GM23248 (cell line): ENCODE measurements at regions not wholly inside any gene's neighbourhood (a gene's known extent, or its start where the extent isn't known, plus 50 kb on each side); places are given as distances from the start of the nearest gene placed in this dataset.

Source experiments
- EZH2 ChIP-seq: fragments of 200-600 bp; sonication (generic); IDR thresholded peaks from 2 replicates; pipeline ENCODE4 v1.6.1; 2018; ENCODE audit warnings: antibody characterized with exemption, mild to moderate bottlenecking; ENCODE audit not compliant: insufficient read depth, poor library complexity, severe bottlenecking
- EZH2phosphoT487 ChIP-seq: fragments of 200-600 bp; sonication (generic); IDR thresholded peaks from 2 replicates; pipeline ENCODE4 v1.6.1; 2018; ENCODE audit warnings: antibody characterized with exemption, moderate library complexity, mild to moderate bottlenecking, low read depth; ENCODE audit not compliant: insufficient read depth

DNA sequence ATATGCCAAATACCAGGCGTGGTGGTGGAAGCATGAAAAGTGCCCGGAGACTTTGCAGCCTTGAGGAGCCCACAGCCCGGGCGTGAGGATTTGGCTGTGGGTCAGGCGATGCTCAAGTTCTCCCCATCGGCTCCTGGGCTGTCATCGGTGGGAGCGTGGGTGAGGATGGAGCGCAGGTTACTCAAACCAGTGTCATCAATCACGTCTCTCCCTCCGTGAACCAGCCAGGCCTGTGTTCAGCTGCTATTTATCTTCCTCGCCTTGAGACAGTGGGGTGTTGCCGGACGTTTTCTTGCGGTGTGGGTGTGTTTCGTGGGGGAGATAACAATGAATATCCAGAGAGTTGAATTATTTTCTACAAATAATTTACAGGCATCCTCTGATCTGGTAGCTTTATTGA, 317.6 kb downstream of the EIPR1 start:
- TF ChIP-seq EZH2 (no peak), EZH2phosphoT487 (no peak)
